Glutamatergic neuron (in vitro differentiated cells): ENCODE measurements at regions not wholly inside any gene's neighbourhood (a gene's known extent, or its start where the extent isn't known, plus 50 kb on each side); places are given as distances from the start of the nearest gene placed in this dataset.

Experiments used
- DNase-seq: peaks from one replicate; pipeline ENCODE4 v3.0.0; 2022
- H3K27ac Mint-ChIP-seq: one replicate; pipeline ENCODE4 v1.8.0; 2020; ENCODE audit warnings: mild to moderate bottlenecking, mixed read lengths, inconsistent platforms; ENCODE audit not compliant: unreplicated experiment
- H3K27me3 Mint-ChIP-seq: one replicate; pipeline ENCODE4 v1.8.0; 2020; ENCODE audit warnings: mild to moderate bottlenecking, moderate library complexity, mixed read lengths, inconsistent platforms; ENCODE audit not compliant: unreplicated experiment
- H3K36me3 Mint-ChIP-seq: one replicate; pipeline ENCODE4 v1.8.0; 2020; ENCODE audit warnings: mild to moderate bottlenecking, mixed read lengths, inconsistent platforms; ENCODE audit not compliant: unreplicated experiment
- H3K4me1 Mint-ChIP-seq: one replicate; pipeline ENCODE4 v1.8.0; 2020; ENCODE audit warnings: mild to moderate bottlenecking, low read depth, mixed read lengths, inconsistent platforms; ENCODE audit not compliant: unreplicated experiment
- H3K4me3 Mint-ChIP-seq: one replicate; pipeline ENCODE4 v1.8.0; 2020; ENCODE audit warnings: mild to moderate bottlenecking, mixed read lengths, inconsistent platforms; ENCODE audit not compliant: unreplicated experiment
- H3K9me3 Mint-ChIP-seq: one replicate; pipeline ENCODE4 v1.8.0; 2020; ENCODE audit warnings: mild to moderate bottlenecking, moderate library complexity, mixed read lengths, inconsistent platforms; ENCODE audit not compliant: unreplicated experiment
- TF ChIP-seq, protein P1 (sequence below): fragments of 200-600 bp; sonication (generic); IDR thresholded peaks from one replicate; pipeline ENCODE4 v1.5.0; 2021; ENCODE audit not compliant: partially characterized antibody, unreplicated experiment

DNA sequence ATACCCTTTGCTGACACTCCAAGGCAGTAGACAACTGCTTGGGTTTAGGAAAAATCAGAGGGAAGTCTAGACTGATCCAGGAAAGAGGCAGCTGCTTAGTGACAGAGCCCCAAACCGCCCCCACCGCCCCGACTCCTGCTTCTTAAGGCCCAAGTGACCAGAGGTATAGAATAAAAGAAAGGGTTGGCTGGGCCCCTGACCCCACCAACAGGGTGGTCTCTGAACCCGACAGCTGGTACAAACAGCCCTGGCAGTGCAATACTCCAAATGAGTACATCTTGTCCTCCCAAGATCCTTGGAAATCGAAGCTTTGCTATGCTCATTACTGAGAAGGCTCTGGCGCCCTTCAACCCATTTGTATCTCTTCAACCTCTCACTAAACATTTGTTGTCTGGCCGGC lies 60.6 kb downstream of the PABIR2 start:
- Mint-ChIP-seq H3K9me3 (no peaks in the 10 kb centered on the region), H3K27me3 (no peaks in the 10 kb centered on the region), H3K4me1 (peaks cover 7% of the 10 kb centered on the region), H3K27ac (no peak overlapping the region), H3K4me3 (no peak overlapping the region), H3K36me3 (no peaks in the 10 kb centered on the region)
- no peak for DNase-seq
- TF ChIP-seq, protein P1, sequence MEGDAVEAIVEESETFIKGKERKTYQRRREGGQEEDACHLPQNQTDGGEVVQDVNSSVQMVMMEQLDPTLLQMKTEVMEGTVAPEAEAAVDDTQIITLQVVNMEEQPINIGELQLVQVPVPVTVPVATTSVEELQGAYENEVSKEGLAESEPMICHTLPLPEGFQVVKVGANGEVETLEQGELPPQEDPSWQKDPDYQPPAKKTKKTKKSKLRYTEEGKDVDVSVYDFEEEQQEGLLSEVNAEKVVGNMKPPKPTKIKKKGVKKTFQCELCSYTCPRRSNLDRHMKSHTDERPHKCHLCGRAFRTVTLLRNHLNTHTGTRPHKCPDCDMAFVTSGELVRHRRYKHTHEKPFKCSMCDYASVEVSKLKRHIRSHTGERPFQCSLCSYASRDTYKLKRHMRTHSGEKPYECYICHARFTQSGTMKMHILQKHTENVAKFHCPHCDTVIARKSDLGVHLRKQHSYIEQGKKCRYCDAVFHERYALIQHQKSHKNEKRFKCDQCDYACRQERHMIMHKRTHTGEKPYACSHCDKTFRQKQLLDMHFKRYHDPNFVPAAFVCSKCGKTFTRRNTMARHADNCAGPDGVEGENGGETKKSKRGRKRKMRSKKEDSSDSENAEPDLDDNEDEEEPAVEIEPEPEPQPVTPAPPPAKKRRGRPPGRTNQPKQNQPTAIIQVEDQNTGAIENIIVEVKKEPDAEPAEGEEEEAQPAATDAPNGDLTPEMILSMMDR = no peak

DNA sequence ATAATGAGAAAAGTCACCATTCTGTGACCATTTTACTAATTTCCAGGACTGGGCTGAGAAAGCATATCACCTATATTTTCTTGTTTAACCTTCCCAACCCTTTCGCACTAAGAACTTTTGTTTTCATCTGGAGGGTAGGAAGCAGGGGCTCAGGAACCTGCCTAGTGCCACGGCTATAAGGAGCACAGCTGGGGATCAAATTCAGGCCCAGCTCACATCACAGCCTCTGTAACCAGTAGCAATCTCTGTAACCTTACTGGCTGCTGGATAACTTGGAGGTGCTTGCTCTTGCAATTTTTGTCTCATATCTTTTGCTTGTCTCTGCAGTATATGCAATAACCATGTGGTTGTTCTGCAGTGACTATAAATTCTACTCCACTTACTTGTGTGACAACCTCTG lies 62.0 kb downstream of the PABIR2 start:
- Mint-ChIP-seq H3K4me1 (peaks cover 7% of the 10 kb centered on the region), H3K9me3 (no peaks in the 10 kb centered on the region), H3K4me3 (no peak overlapping the region), H3K27ac (no peak overlapping the region), H3K27me3 (no peaks in the 10 kb centered on the region), H3K36me3 (no peaks in the 10 kb centered on the region)
- DNase-seq = no peak
- TF ChIP-seq, protein P1 = no peak

DNA sequence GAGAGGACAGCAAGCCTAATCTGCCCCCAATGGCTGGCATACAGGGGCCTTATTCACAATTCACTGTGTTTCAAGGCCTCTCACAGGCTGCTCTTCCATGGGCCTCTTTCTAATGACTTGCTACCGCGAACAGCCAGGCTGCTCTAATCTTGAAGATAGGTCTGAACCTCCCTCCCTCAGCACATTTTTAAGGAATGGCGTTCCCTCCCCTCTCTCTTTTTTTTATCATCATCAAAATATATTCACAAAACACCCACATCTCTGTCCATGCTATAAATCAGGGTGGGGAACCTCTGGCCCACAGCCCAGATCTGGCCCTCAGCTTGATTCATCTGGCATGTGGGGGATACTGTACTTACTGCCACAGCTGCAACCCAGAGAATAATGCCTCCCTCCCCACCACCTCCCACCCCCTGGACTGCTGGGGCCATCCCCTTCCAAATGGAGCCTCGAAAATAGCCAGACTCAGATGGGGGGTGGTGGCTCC lies 62.5 kb downstream of the PABIR2 start:
- Mint-ChIP-seq H3K27ac (no peak overlapping the region), H3K4me3 (no peak overlapping the region)
- DNase-seq = no peak

DNA sequence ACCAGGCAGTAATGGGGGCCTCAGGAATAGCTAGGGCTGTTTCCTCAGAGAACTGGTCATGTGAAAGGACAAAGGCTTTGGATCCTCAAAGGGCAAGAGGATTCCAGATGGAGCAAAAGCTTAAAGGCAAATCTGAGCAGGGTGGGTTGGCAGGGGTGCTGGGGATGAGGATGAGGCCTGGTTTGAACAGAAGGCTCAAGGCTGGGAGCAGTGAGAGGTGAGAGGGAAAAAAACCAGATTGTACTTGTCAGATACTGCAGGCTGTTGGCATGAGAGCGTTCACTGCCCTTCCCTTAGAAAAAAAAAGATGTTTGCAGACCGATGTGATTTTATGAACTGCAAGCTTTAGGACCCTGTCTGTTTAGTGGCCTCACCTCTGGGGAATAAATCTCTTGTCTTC lies 63.4 kb downstream of the PABIR2 start:
- H3K9me3 Mint-ChIP-seq = no peaks in the 10 kb centered on the region
- TF ChIP-seq, protein P1 = no peak
- DNase-seq = no peak
- no peak overlapping the region for H3K4me3 Mint-ChIP-seq
- H3K27me3 Mint-ChIP-seq = no peaks in the 10 kb centered on the region
- H3K4me1 Mint-ChIP-seq = peaks cover 7% of the 10 kb centered on the region
- no peaks in the 10 kb centered on the region for H3K36me3 Mint-ChIP-seq
- H3K27ac Mint-ChIP-seq = no peak overlapping the region

More for the DNA sequence above, 62.5 kb downstream of the PABIR2 start:
- H3K9me3 Mint-ChIP-seq = no peaks in the 10 kb centered on the region
- H3K4me1 Mint-ChIP-seq = peaks cover 7% of the 10 kb centered on the region
- no peaks in the 10 kb centered on the region for H3K27me3 Mint-ChIP-seq
- TF ChIP-seq, protein P1 = no peak
- no peaks in the 10 kb centered on the region for H3K36me3 Mint-ChIP-seq

DNA sequence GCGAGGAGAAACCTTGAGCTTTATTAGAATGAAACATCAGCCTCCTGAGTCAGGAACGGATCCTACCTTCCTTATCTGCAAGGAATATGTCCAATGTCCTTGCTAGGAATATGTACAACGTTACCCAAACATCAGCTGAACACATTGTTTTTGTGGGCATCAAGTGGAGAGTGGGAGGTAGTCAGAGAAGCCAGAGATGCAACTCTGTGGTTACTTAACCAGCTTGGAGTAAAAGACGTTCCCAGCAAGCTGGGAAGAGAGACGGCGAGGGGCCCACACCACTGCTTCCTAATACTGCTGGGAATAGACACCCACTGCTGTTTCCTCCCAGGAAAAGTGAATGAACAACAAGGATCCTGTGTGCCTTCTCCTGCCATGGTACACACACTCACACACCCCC lies 64.3 kb downstream of the PABIR2 start:
- no peak for DNase-seq
- no peak overlapping the region for H3K4me3 Mint-ChIP-seq
- H3K36me3 Mint-ChIP-seq = no peaks in the 10 kb centered on the region
- TF ChIP-seq, protein P1 = no peak
- no peaks in the 10 kb centered on the region for H3K27me3 Mint-ChIP-seq
- H3K4me1 Mint-ChIP-seq = peaks cover 4% of the 10 kb centered on the region
- no peaks in the 10 kb centered on the region for H3K9me3 Mint-ChIP-seq
- no peak overlapping the region for H3K27ac Mint-ChIP-seq
